GM10248 (cell line): ENCODE measurements at regions not wholly inside any gene's neighbourhood (a gene's known extent, or its start where the extent isn't known, plus 50 kb on each side); places are given as distances from the start of the nearest gene placed in this dataset.
"Not testable (repeated sequence)": the region's sequence is repeated elsewhere in the genome, so short reads cannot be mapped to it uniquely, and the experiment has no call there.

Experiments used
- CTCF ChIA-PET: fragments of 300-600 bp; sonication (Branson Sonifier 250); formaldehyde crosslinking; extraction: SDS; loops from one replicate; lab custom pipeline; 2021; ENCODE audit warnings: antibody characterized with exemption; lab: Yijun Ruan, JAX
- POLR2A ChIA-PET: fragments of 350-650 bp; sonication (Branson Sonifier 250); formaldehyde crosslinking; extraction: SDS; loops from one replicate; lab custom pipeline; 2020; ENCODE audit warnings: antibody characterized with exemption; lab: Yijun Ruan, JAX
- DNase-seq: peaks from one replicate; pipeline ENCODE4 v3.0.0; 2012; ENCODE audit errors: extremely low spot score
- CTCF ChIP-seq: IDR thresholded peaks from 2 replicates; pipeline ENCODE4 v1.5.1; 2012; ENCODE audit warnings: mild to moderate bottlenecking, low read depth; ENCODE audit errors: extremely low read depth, missing control alignments, control extremely low read depth

- POLR2A ChIA-PET: no interaction called here
Measured at GRCh38 chr3:178202194-178202593, 334.0 kb upstream of the KCNMB2 start.

GRCh38 chr3:178203165-178203564 is 333.1 kb upstream of the KCNMB2 start:
- POLR2A ChIA-PET: no interaction called here
- TF ChIP-seq CTCF: no peak
- CTCF ChIA-PET: interaction anchor here (1.4 kb wide), 1 partner anchor 12 kb away, joined by 4 read pairs; no protein-coding TSS in a partner anchor
- no peak for DNase-seq

More at GRCh38 chr3:178202194-178202593, 334.0 kb upstream of the KCNMB2 start:
- CTCF ChIA-PET: no interaction called here
- DNase-seq: no peak
- TF ChIP-seq CTCF: no peak

- no peak for TF ChIP-seq CTCF
- CTCF ChIA-PET: interaction anchor here (1.4 kb wide), 1 partner anchor 12 kb away, joined by 4 read pairs; no protein-coding TSS in a partner anchor
- no peak for DNase-seq
- POLR2A ChIA-PET: no interaction called here
Measured at GRCh38 chr3:178203650-178204049, 332.6 kb upstream of the KCNMB2 start.

GRCh38 chr3:178205740-178206139 is 330.5 kb upstream of the KCNMB2 start:
- no peak for DNase-seq
- TF ChIP-seq CTCF: no peak
- POLR2A ChIA-PET: no interaction called here
- CTCF ChIA-PET: interaction anchor here (1.1 to 1.7 kb wide), 2 partner anchors 11 to 22 kb away, joined by 3 to 4 read pairs; no protein-coding TSS in a partner anchor

- ChIA-PET POLR2A (no interaction called here), CTCF (interaction anchor here (0.7 to 1.7 kb wide), 3 partner anchors 12 to 22 kb away, joined by 3 to 4 read pairs (median 3); no protein-coding TSS in a partner anchor)
- no peak for DNase-seq
- no peak for TF ChIP-seq CTCF
Measured at GRCh38 chr3:178206521-178206920, 329.7 kb upstream of the KCNMB2 start.

- CTCF ChIA-PET, DNase-seq, POLR2A ChIA-PET: not testable (repeated sequence)
Measured at GRCh38 chr3:178207161-178207560, 329.1 kb upstream of the KCNMB2 start.

- DNase-seq, POLR2A ChIA-PET, CTCF ChIA-PET: not testable (repeated sequence)
Measured at GRCh38 chr3:178207627-178208026, 328.6 kb upstream of the KCNMB2 start.

GRCh38 chr3:178209116-178209515 is 327.1 kb upstream of the KCNMB2 start:
- DNase-seq, POLR2A ChIA-PET, CTCF ChIA-PET: not testable (repeated sequence)

GRCh38 chr3:178209618-178210017 is 326.6 kb upstream of the KCNMB2 start:
- POLR2A ChIA-PET, DNase-seq, CTCF ChIA-PET: not testable (repeated sequence)

- POLR2A ChIA-PET, DNase-seq, CTCF ChIA-PET: not testable (repeated sequence)
Measured at GRCh38 chr3:178211086-178211485, 325.1 kb upstream of the KCNMB2 start.
